Subcutaneous abdominal adipose tissue (tissue), 5 donors: ENCODE measurements at regions not wholly inside any gene's neighbourhood (a gene's known extent, or its start where the extent isn't known, plus 50 kb on each side); places are given as distances from the start of the nearest gene placed in this dataset.

Source experiments
- H3K27ac ChIP-seq: one replicate; pipeline ENCODE4 v1.7.0; 2013; ENCODE audit warnings: low read depth, mild to moderate bottlenecking, inconsistent platforms, low read length, moderate library complexity
- H3K27me3 ChIP-seq, 5 donors: one replicate each; pipeline ENCODE4 v1.7.0; 2013; ENCODE audit warnings: low read length in 5 of 5, inconsistent platforms in 1 of 5; ENCODE audit not compliant: control insufficient read depth in 5 of 5, insufficient read depth in 4 of 5
- H3K36me3 ChIP-seq, 5 donors: one replicate each; pipeline ENCODE4 v1.7.0; 2013; ENCODE audit warnings: low read length in 5 of 5; ENCODE audit not compliant: control insufficient read depth in 5 of 5, insufficient read depth in 5 of 5
- H3K4me1 ChIP-seq, 5 donors: one replicate each; pipeline ENCODE4 v1.7.0; 2013; ENCODE audit warnings: low read length in 5 of 5, mild to moderate bottlenecking in 3 of 5, moderate library complexity in 1 of 5; ENCODE audit not compliant: control insufficient read depth in 5 of 5, insufficient read depth in 5 of 5
- H3K4me3 ChIP-seq, 5 donors: one replicate each; pipeline ENCODE4 v1.7.0; 2013; ENCODE audit warnings: low read length in 5 of 5, low read depth in 1 of 5
- H3K9ac ChIP-seq, 5 donors: one replicate each; pipeline ENCODE4 v1.7.0; 2013; ENCODE audit warnings: low read length in 5 of 5, mild to moderate bottlenecking in 4 of 5, moderate library complexity in 3 of 5
- H3K9me3 ChIP-seq, 5 donors: one replicate each; pipeline ENCODE4 v1.7.0; 2013; ENCODE audit warnings: low read length in 5 of 5; ENCODE audit not compliant: control insufficient read depth in 5 of 5
- donor health status: healthy.
- donor health status: healthy.
- donor health status: healthy.
- donor health status: healthy.
- donor health status: healthy.

GRCh38 chr7:71016401-71016800 lies 115.5 kb upstream of the GALNT17 start:
- no peak overlapping the region for H3K9ac ChIP-seq
- no peaks in the 10 kb centered on the region for H3K27me3 ChIP-seq
- H3K4me1 ChIP-seq = peaks cover 0 to 21% (median 16%) of the 10 kb centered on the region in 5 donors
- no peak overlapping the region for H3K27ac ChIP-seq
- no peak overlapping the region for H3K4me3 ChIP-seq
- H3K9me3 ChIP-seq = no peaks in the 10 kb centered on the region
- no peaks in the 10 kb centered on the region for H3K36me3 ChIP-seq

GRCh38 chr7:71017602-71018001 lies 114.3 kb upstream of the GALNT17 start:
- Histone ChIP-seq H3K9ac (no peak overlapping the region), H3K4me1 (peaks cover 0 to 21% (median 16%) of the 10 kb centered on the region in 5 donors), H3K36me3 (no peaks in the 10 kb centered on the region), H3K4me3 (no peak overlapping the region), H3K27ac (no peak overlapping the region), H3K27me3 (no peaks in the 10 kb centered on the region), H3K9me3 (no peaks in the 10 kb centered on the region)

GRCh38 chr7:71019706-71020105 lies 112.2 kb upstream of the GALNT17 start:
- H3K4me3 ChIP-seq = no peak overlapping the region
- peak overlapping the region in 1 of 5 donors; percentile 25 for H3K9ac ChIP-seq
- no peaks in the 10 kb centered on the region for H3K9me3 ChIP-seq
- H3K36me3 ChIP-seq = no peaks in the 10 kb centered on the region
- H3K27ac ChIP-seq = no peak overlapping the region
- peaks cover 0 to 21% (median 16%) of the 10 kb centered on the region in 5 donors for H3K4me1 ChIP-seq
- no peaks in the 10 kb centered on the region for H3K27me3 ChIP-seq

GRCh38 chr7:71021131-71021530 lies 110.8 kb upstream of the GALNT17 start:
- Histone ChIP-seq H3K27me3 (no peaks in the 10 kb centered on the region), H3K4me3 (no peak overlapping the region), H3K4me1 (peaks cover 0 to 12% (median 8%) of the 10 kb centered on the region in 5 donors), H3K9me3 (no peaks in the 10 kb centered on the region), H3K36me3 (no peaks in the 10 kb centered on the region), H3K9ac (no peak overlapping the region), H3K27ac (no peak overlapping the region)

- Histone ChIP-seq H3K9me3 (no peaks in the 10 kb centered on the region), H3K4me3 (no peak overlapping the region), H3K27me3 (no peaks in the 10 kb centered on the region), H3K9ac (no peak overlapping the region), H3K4me1 (no peaks in the 10 kb centered on the region), H3K27ac (no peak overlapping the region), H3K36me3 (no peaks in the 10 kb centered on the region)
These were observed 105.3 kb upstream of the GALNT17 start for GRCh38 chr7:71026680-71027079.

GRCh38 chr7:71034243-71034642 lies 97.7 kb upstream of the GALNT17 start:
- H3K27ac ChIP-seq = no peak overlapping the region
- H3K4me3 ChIP-seq = no peak overlapping the region
- H3K36me3 ChIP-seq = no peaks in the 10 kb centered on the region
- no peak overlapping the region for H3K9ac ChIP-seq
- H3K4me1 ChIP-seq = no peaks in the 10 kb centered on the region
- H3K9me3 ChIP-seq = peaks cover 0 to 9% (median 0%) of the 10 kb centered on the region in 5 donors
- H3K27me3 ChIP-seq = no peaks in the 10 kb centered on the region

GRCh38 chr7:71042591-71042990 lies 89.4 kb upstream of the GALNT17 start:
- H3K9ac ChIP-seq = no peak overlapping the region
- H3K4me3 ChIP-seq = no peak overlapping the region
- no peaks in the 10 kb centered on the region for H3K27me3 ChIP-seq
- no peaks in the 10 kb centered on the region for H3K36me3 ChIP-seq
- no peaks in the 10 kb centered on the region for H3K4me1 ChIP-seq
- no peak overlapping the region for H3K27ac ChIP-seq
- H3K9me3 ChIP-seq = peaks cover 0 to 5% (median 0%) of the 10 kb centered on the region in 5 donors

- Histone ChIP-seq H3K9me3 (peaks cover 3 to 37% (median 28%) of the 10 kb centered on the region in 5 donors), H3K4me1 (no peaks in the 10 kb centered on the region), H3K9ac (no peak overlapping the region), H3K27ac (no peak overlapping the region), H3K36me3 (no peaks in the 10 kb centered on the region), H3K4me3 (no peak overlapping the region), H3K27me3 (no peaks in the 10 kb centered on the region)
These were observed 81.5 kb upstream of the GALNT17 start for GRCh38 chr7:71050492-71050891.

GRCh38 chr7:71055504-71055903 lies 76.4 kb upstream of the GALNT17 start:
- H3K36me3 ChIP-seq = no peaks in the 10 kb centered on the region
- peaks cover 3 to 22% (median 12%) of the 10 kb centered on the region in 5 donors for H3K9me3 ChIP-seq
- no peak overlapping the region for H3K9ac ChIP-seq
- no peaks in the 10 kb centered on the region for H3K4me1 ChIP-seq
- H3K27me3 ChIP-seq = no peaks in the 10 kb centered on the region
- no peak overlapping the region for H3K4me3 ChIP-seq
- H3K27ac ChIP-seq = no peak overlapping the region

- no peaks in the 10 kb centered on the region for H3K27me3 ChIP-seq
- no peak overlapping the region for H3K4me3 ChIP-seq
- H3K4me1 ChIP-seq = no peaks in the 10 kb centered on the region
- H3K36me3 ChIP-seq = no peaks in the 10 kb centered on the region
- H3K27ac ChIP-seq = no peak overlapping the region
- peaks cover 4 to 34% (median 31%) of the 10 kb centered on the region in 5 donors for H3K9me3 ChIP-seq
- H3K9ac ChIP-seq = no peak overlapping the region
These were observed 54.0 kb upstream of the GALNT17 start for GRCh38 chr7:71077743-71078476.
